ENCODE measurements at regions not wholly inside any gene's neighbourhood (a gene's known extent, or its start where the extent isn't known, plus 50 kb on each side); places are given as distances from the start of the nearest gene placed in this dataset.

DNA sequence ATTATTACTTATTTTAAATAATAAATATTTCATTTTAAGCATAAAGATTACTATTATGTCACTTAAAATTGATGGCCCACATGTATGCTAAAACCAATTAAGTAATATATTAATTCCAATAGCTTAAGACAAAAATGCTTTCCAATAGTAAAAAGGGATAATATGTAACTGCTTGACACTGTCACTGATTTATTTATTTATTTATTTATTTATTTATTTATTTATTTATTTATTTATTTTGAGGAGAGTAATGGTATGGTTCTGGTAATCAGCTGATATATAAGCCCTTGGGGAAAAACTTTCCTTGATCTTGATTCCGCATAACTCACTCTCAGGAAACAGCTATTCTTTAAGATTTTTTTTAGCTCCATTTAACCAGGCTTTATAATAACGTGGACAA, 903.0 kb upstream of the ATXN8OS start:
- WGBS, 5 donors = 30 to 76% (median 56%) methylated on average over 2 of the region's 2 CpGs
- Histone ChIP-seq H3K27ac (no peak overlapping the region), H3K36me3 (no peaks in the 10 kb centered on the region), H3K4me1 (no peaks in the 10 kb centered on the region), H3K27me3 (replicated peaks in 1 of 7) (no peaks in the 10 kb centered on the region), H3K9me3 (peaks cover 0 to 18% (median 7%) of the 10 kb centered on the region in 8 donors), H3K4me3 (no peak overlapping the region)
- TF ChIP-seq POLR2A (IDR thresholded peaks at IDR 0.05) = no peak
- TF ChIP-seq POLR2AphosphoS5 (IDR thresholded peaks at IDR 0.05) = no peak
- TF ChIP-seq, protein P1, sequence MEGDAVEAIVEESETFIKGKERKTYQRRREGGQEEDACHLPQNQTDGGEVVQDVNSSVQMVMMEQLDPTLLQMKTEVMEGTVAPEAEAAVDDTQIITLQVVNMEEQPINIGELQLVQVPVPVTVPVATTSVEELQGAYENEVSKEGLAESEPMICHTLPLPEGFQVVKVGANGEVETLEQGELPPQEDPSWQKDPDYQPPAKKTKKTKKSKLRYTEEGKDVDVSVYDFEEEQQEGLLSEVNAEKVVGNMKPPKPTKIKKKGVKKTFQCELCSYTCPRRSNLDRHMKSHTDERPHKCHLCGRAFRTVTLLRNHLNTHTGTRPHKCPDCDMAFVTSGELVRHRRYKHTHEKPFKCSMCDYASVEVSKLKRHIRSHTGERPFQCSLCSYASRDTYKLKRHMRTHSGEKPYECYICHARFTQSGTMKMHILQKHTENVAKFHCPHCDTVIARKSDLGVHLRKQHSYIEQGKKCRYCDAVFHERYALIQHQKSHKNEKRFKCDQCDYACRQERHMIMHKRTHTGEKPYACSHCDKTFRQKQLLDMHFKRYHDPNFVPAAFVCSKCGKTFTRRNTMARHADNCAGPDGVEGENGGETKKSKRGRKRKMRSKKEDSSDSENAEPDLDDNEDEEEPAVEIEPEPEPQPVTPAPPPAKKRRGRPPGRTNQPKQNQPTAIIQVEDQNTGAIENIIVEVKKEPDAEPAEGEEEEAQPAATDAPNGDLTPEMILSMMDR (IDR thresholded peaks at IDR 0.05 in 8 of 11, conservative IDR thresholded peaks at IDR 0.05 in 3 of 11) = no peak
- intact Hi-C loops (cut with DNase I; ENCODE audit: low total_unique reads) = no loop called here
- DNase-seq = no peak

DNA sequence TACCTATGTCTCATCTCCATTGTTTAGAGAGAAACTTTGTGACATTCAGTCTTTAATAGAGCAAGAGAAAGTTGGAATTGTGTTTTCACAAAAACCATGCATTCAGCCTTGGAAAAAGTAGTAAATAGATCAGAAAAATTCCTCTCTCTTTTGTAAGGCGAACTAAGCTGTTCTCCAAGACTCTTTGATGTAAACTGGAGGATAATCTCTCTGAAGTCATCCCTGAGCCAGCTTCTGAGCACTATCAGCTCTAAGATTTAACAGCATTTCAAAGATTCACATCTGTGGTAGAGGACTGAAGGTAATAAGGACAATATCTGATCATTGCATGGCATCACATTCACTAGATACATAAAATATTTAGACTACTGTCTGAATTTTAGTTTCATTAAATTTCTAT, 904.6 kb upstream of the ATXN8OS start:
- Histone ChIP-seq H3K9me3 (peaks cover 0 to 18% (median 6%) of the 10 kb centered on the region in 8 donors), H3K4me1 (no peaks in the 10 kb centered on the region), H3K27me3 (replicated peaks in 1 of 7) (no peaks in the 10 kb centered on the region), H3K4me3 (no peak overlapping the region), H3K27ac (no peak overlapping the region), H3K36me3 (no peaks in the 10 kb centered on the region)
- WGBS, 5 donors = 76 to 89% (median 81%) methylated on average over 1 of the region's 1 CpG
- TF ChIP-seq, protein P1 (IDR thresholded peaks at IDR 0.05 in 8 of 11, conservative IDR thresholded peaks at IDR 0.05 in 3 of 11) = no peak
- TF ChIP-seq POLR2AphosphoS5 (IDR thresholded peaks at IDR 0.05) (no peak), POLR2A (IDR thresholded peaks at IDR 0.05) (no peak)
- no peak for DNase-seq
- intact Hi-C loops (cut with DNase I; ENCODE audit: low total_unique reads) = no loop called here

DNA sequence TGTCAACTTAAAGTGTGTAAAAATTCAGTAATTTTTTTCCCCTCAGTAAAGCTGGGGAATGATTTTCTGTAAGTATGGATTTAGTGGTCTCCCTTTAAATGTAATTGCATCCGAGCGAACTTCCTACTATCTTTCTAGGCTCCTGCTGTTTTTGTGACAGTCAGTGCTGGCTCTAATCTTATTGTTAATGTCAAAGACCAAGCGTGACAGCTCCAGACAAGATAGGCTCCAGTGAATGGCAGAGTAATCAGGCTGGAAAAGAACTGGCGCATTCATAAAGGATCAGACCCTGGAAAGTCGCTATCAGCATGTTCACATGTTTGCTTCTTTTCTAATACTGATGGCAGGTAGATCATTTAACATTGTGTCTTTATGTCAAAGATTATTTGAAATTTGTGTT, 908.0 kb upstream of the ATXN8OS start:
- TF ChIP-seq, protein P1 (IDR thresholded peaks at IDR 0.05 in 8 of 11, conservative IDR thresholded peaks at IDR 0.05 in 3 of 11) = no peak
- TF ChIP-seq POLR2A (IDR thresholded peaks at IDR 0.05) (no peak), POLR2AphosphoS5 (IDR thresholded peaks at IDR 0.05) (no peak)
- no peaks in the 10 kb centered on the region for H3K36me3 ChIP-seq
- H3K4me3 ChIP-seq = no peak overlapping the region
- no peak overlapping the region for H3K27ac ChIP-seq
- H3K4me1 ChIP-seq = no peaks in the 10 kb centered on the region
- 66 to 89% (median 79%) methylated on average over 5 of the region's 5 CpGs for WGBS, 5 donors
- no peaks in the 10 kb centered on the region for H3K27me3 ChIP-seq (replicated peaks in 1 of 7)
- no peak for DNase-seq
- intact Hi-C loops (cut with DNase I; ENCODE audit: low total_unique reads) = no loop called here
- H3K9me3 ChIP-seq = peaks cover 0 to 7% (median 0%) of the 10 kb centered on the region in 8 donors

DNA sequence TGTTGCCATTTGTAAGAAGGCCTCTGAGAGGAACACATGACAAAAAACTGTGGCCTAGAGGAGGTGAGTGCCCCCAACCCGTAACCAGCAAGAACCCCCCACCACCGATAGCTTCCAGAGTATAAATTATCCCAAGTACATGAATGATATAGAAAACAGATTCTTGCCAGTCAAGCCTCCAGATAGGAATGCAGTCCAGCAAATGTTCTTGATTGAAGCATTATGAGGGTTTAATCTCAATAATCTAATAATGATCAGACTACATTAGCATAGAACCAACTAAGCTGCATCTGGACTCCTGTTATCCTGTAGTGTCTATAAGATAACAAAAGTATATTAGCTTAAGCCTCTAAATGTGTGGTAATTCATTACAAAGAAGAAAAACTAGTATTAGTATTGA, 908.9 kb upstream of the ATXN8OS start:
- DNase-seq = no peak
- no peaks in the 10 kb centered on the region for H3K9me3 ChIP-seq
- TF ChIP-seq, protein P1 (IDR thresholded peaks at IDR 0.05 in 8 of 11, conservative IDR thresholded peaks at IDR 0.05 in 3 of 11) = no peak
- TF ChIP-seq POLR2AphosphoS5 (IDR thresholded peaks at IDR 0.05) (no peak), POLR2A (IDR thresholded peaks at IDR 0.05) (no peak)
- H3K27ac ChIP-seq = no peak overlapping the region
- H3K4me1 ChIP-seq = no peaks in the 10 kb centered on the region
- H3K36me3 ChIP-seq = no peaks in the 10 kb centered on the region
- WGBS, 5 donors = 86 to 96% (median 92%) methylated on average over 2 of the region's 2 CpGs
- no peaks in the 10 kb centered on the region for H3K27me3 ChIP-seq (replicated peaks in 1 of 7)
- intact Hi-C loops (cut with DNase I; ENCODE audit: low total_unique reads) = no loop called here
- no peak overlapping the region for H3K4me3 ChIP-seq

All from spleen (tissue), 11 donors.